GM10248 (cell line): ENCODE measurements at regions not wholly inside any gene's neighbourhood (a gene's known extent, or its start where the extent isn't known, plus 50 kb on each side); places are given as distances from the start of the nearest gene placed in this dataset.

Experiments
- CTCF ChIA-PET: fragments of 300-600 bp; sonication (Branson Sonifier 250); formaldehyde crosslinking; extraction: SDS; loops from one replicate; lab custom pipeline; 2021; ENCODE audit warnings: antibody characterized with exemption; lab: Yijun Ruan, JAX
- POLR2A ChIA-PET: fragments of 350-650 bp; sonication (Branson Sonifier 250); formaldehyde crosslinking; extraction: SDS; loops from one replicate; lab custom pipeline; 2020; ENCODE audit warnings: antibody characterized with exemption; lab: Yijun Ruan, JAX
- DNase-seq: peaks from one replicate; pipeline ENCODE4 v3.0.0; 2012; ENCODE audit errors: extremely low spot score
- TF ChIP-seq, protein P1 (sequence below): IDR thresholded peaks from 2 replicates; pipeline ENCODE4 v1.5.1; 2012; ENCODE audit warnings: mild to moderate bottlenecking, low read depth; ENCODE audit errors: extremely low read depth, missing control alignments, control extremely low read depth

DNA sequence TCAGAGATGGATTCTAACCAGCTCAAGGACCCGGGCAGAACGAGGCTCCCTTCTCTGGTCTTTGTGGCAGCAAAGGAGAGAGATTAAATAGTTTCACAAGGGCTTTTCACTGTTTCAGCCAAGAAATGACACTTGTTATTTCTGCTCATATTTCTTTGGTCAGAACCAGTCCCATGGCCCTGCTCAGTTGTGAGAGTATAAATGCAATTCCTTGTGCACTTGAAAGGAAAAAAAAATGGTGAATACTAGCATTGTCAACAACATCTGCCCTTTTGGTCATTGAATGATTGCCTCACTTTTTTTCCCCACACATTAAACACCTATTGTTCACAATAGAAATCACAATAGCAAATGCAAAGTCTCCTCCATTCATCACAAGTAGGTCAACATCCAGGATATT, 104.4 kb downstream of the RDH14 start:
- DNase-seq, result no peak
- CTCF ChIA-PET, result no interaction called here
- TF ChIP-seq, protein P1, sequence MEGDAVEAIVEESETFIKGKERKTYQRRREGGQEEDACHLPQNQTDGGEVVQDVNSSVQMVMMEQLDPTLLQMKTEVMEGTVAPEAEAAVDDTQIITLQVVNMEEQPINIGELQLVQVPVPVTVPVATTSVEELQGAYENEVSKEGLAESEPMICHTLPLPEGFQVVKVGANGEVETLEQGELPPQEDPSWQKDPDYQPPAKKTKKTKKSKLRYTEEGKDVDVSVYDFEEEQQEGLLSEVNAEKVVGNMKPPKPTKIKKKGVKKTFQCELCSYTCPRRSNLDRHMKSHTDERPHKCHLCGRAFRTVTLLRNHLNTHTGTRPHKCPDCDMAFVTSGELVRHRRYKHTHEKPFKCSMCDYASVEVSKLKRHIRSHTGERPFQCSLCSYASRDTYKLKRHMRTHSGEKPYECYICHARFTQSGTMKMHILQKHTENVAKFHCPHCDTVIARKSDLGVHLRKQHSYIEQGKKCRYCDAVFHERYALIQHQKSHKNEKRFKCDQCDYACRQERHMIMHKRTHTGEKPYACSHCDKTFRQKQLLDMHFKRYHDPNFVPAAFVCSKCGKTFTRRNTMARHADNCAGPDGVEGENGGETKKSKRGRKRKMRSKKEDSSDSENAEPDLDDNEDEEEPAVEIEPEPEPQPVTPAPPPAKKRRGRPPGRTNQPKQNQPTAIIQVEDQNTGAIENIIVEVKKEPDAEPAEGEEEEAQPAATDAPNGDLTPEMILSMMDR, result no peak
- POLR2A ChIA-PET, result no interaction called here

DNA sequence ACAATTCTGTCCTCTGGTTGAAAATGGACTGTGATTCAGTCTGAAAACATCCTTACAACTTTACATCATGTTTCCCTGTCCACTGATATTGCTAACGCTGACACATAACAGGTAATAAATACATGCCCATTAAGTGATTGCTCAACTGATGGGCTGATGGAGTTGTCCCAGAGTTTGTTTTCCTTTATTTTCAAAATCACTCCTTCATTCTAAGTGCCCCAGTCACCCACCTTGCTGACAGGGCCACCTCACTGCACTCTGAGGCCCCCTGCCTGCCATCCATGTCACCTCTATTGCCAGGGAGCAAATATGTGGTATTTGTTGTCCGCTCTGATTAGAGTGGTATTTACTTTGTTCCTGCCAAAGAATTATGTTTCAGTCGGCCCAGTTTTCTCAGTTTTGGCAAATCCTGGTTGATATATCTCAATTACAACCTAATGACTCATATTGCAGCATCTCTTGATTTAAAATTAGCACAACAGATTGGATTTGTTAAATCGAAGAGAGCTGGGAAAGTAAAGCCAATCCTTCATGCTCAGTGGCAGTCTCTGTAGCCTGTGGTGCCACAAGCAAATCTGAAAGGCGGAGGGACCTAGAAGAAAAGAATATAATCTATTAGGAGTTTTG, 105.1 kb downstream of the RDH14 start:
- CTCF ChIA-PET, result no interaction called here
- TF ChIP-seq, protein P1, result no peak
- no peak for DNase-seq

GRCh38 chr2:18454692-18455235, 105.7 kb downstream of the RDH14 start:
- ChIA-PET POLR2A (no interaction called here), CTCF (no interaction called here)
- TF ChIP-seq, protein P1, result no peak
- no peak for DNase-seq

More for the DNA sequence above, 105.1 kb downstream of the RDH14 start:
- POLR2A ChIA-PET, result no interaction called here

GRCh38 chr2:18446715-18447114, 113.7 kb downstream of the RDH14 start:
- DNase-seq, result no peak
- CTCF ChIA-PET, result interaction anchor here (1.9 kb wide), 1 partner anchor 10 kb away, joined by 6 read pairs; no protein-coding TSS in a partner anchor
- TF ChIP-seq, protein P1, result no peak
- POLR2A ChIA-PET, result no interaction called here

- TF ChIP-seq, protein P1, result no peak
- ChIA-PET CTCF (interaction anchor here (0.7 to 2.1 kb wide), 4 partner anchors 9 to 21 kb away, joined by 3 to 6 read pairs (median 4); no protein-coding TSS in a partner anchor), POLR2A (no interaction called here)
- no peak for DNase-seq
These were observed 114.8 kb downstream of the RDH14 start for GRCh38 chr2:18445433-18446320.

- ChIA-PET POLR2A (no interaction called here), CTCF (interaction anchor here (1.3 to 2.1 kb wide), 2 partner anchors 19 to 20 kb away, joined by 4 to 5 read pairs; no protein-coding TSS in a partner anchor)
- TF ChIP-seq, protein P1, result no peak
- no peak for DNase-seq
These were observed 115.6 kb downstream of the RDH14 start for GRCh38 chr2:18444806-18445205.
